Trophoblast cell (in vitro differentiated cells and primary cell): ENCODE measurements at regions not wholly inside any gene's neighbourhood (a gene's known extent, or its start where the extent isn't known, plus 50 kb on each side); places are given as distances from the start of the nearest gene placed in this dataset.

Experiments used
- DNase-seq, 2 donors: peaks; one replicate each; pipeline ENCODE4 v3.0.0-alpha.2; 2016
- H2AFZ ChIP-seq: 2 replicates; pipeline ENCODE4 v1.6.1; 2013; ENCODE audit warnings: low read length, moderate library complexity, mild to moderate bottlenecking; ENCODE audit not compliant: insufficient read depth, poor library complexity
- H2AK5ac ChIP-seq: 2 replicates; pipeline ENCODE4 v1.6.1; 2013; ENCODE audit warnings: mild to moderate bottlenecking, low read length
- H2BK120ac ChIP-seq: 2 replicates; pipeline ENCODE4 v1.6.1; 2013; ENCODE audit warnings: low read length, mild to moderate bottlenecking, moderate library complexity; ENCODE audit not compliant: insufficient read depth, poor library complexity
- H2BK12ac ChIP-seq: 2 replicates; pipeline ENCODE4 v1.6.1; 2013; ENCODE audit warnings: mild to moderate bottlenecking, low read length, moderate library complexity
- H2BK5ac ChIP-seq: 2 replicates; pipeline ENCODE4 v1.6.1; 2013; ENCODE audit warnings: low read length, low read depth, moderate library complexity, mild to moderate bottlenecking; ENCODE audit not compliant: poor library complexity
- H3K14ac ChIP-seq: 2 replicates; pipeline ENCODE4 v1.6.1; 2013; ENCODE audit warnings: mild to moderate bottlenecking, low read length
- H3K18ac ChIP-seq: 2 replicates; pipeline ENCODE4 v1.6.1; 2013; ENCODE audit warnings: mild to moderate bottlenecking, low read length
- H3K23ac ChIP-seq: 2 replicates; pipeline ENCODE4 v1.6.1; 2013; ENCODE audit warnings: low read length
- H3K27ac ChIP-seq: 2 replicates; pipeline ENCODE4 v1.5.1; 2013; ENCODE audit warnings: low read depth, mild to moderate bottlenecking, inconsistent platforms, low read length, moderate library complexity
- H3K27me3 ChIP-seq: 2 replicates; pipeline ENCODE4 v1.6.1; 2013; ENCODE audit warnings: inconsistent platforms, mild to moderate bottlenecking, low read length, moderate library complexity; ENCODE audit not compliant: insufficient read depth
- H3K36me3 ChIP-seq, 2 experiments: 1 replicate in 1 of 2; 2 replicates in 1 of 2; pipeline ENCODE4 v1.6.1; 2013; ENCODE audit warnings: low read length in 2 of 2, mild to moderate bottlenecking in 2 of 2, moderate library complexity in 1 of 2; ENCODE audit not compliant: insufficient read depth in 2 of 2, control insufficient read depth in 1 of 2
- H3K4ac ChIP-seq: 2 replicates; pipeline ENCODE4 v1.6.1; 2013; ENCODE audit warnings: low read depth, mild to moderate bottlenecking, low read length, moderate library complexity
- H3K4me1 ChIP-seq, 2 experiments: 1 replicate in 1 of 2; 2 replicates in 1 of 2; pipeline ENCODE4 v1.6.1; 2013; ENCODE audit warnings: low read length in 2 of 2, mild to moderate bottlenecking in 2 of 2, moderate library complexity in 1 of 2; ENCODE audit not compliant: insufficient read depth in 2 of 2, control insufficient read depth in 1 of 2
- H3K4me2 ChIP-seq: 2 replicates; pipeline ENCODE4 v1.6.1; 2013; ENCODE audit warnings: inconsistent platforms, mild to moderate bottlenecking, low read length, moderate library complexity
- H3K4me3 ChIP-seq: 2 replicates; pipeline ENCODE4 v1.5.1; 2013; ENCODE audit warnings: mild to moderate bottlenecking, low read depth, low read length, inconsistent platforms
- H3K79me1 ChIP-seq: one replicate; pipeline ENCODE4 v1.6.1; 2013; ENCODE audit warnings: low read length
- H3K79me2 ChIP-seq: 2 replicates; pipeline ENCODE4 v1.6.1; 2013; ENCODE audit warnings: low read length, mild to moderate bottlenecking; ENCODE audit not compliant: control insufficient read depth, insufficient read depth, poor library complexity
- H3K9ac ChIP-seq: 2 replicates; pipeline ENCODE4 v1.6.1; 2013; ENCODE audit warnings: mild to moderate bottlenecking, low read length
- H3K9me3 ChIP-seq: 2 replicates; pipeline ENCODE4 v1.6.1; 2013; ENCODE audit warnings: low read depth, mild to moderate bottlenecking, control low read depth, inconsistent platforms, low read length; ENCODE audit not compliant: insufficient read depth
- H4K12ac ChIP-seq: 2 replicates; pipeline ENCODE4 v1.6.1; 2013; ENCODE audit warnings: low read depth, mild to moderate bottlenecking, low read length, moderate library complexity
- H4K8ac ChIP-seq: 2 replicates; pipeline ENCODE4 v1.6.1; 2013; ENCODE audit warnings: low read depth, mild to moderate bottlenecking, low read length, moderate library complexity
- H4K91ac ChIP-seq: one replicate; pipeline ENCODE4 v1.6.1; 2013; ENCODE audit warnings: low read depth, mild to moderate bottlenecking, low read length, moderate library complexity
- WGBS: extraction: QIAGEN DNeasy Blood & Tissue Kit; methylation state at CpG from one replicate; pipeline ENCODE4 v1.1.7; 2013; ENCODE audit warnings: missing lambda C conversion rate; ENCODE audit not compliant: insufficient read length, insufficient coverage; ENCODE audit errors: extremely low coverage; 5-methylcytosine and 5-hydroxymethylcytosine counted together

DNA sequence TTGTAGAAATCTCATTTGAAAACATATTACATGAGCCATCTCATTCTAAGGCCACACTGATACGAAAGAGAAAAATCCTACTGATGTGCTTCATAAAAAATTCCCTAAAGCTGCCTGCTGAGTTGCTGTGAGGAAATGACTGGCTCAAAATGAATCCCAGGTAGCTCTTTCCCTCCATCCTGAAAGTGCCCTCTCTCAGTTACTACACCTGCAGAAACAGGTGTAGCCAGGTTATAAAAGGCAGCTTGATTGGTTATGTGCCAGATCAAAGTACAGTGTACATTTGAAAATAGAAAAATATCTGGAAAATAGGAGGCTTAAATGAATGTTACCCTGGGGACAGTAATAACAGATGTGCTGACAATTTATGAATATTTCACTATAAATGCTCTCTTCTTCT lies 833.4 kb upstream of the ADGRL4 start:
- no peak overlapping the region for H3K4ac ChIP-seq
- H3K27me3 ChIP-seq: no peaks in the 10 kb centered on the region
- H4K8ac ChIP-seq: no peak overlapping the region
- no peak overlapping the region for H2BK12ac ChIP-seq
- no peak overlapping the region for H3K27ac ChIP-seq
- H3K9ac ChIP-seq: no peak overlapping the region
- no peak overlapping the region for H3K18ac ChIP-seq
- H3K4me3 ChIP-seq: no peak overlapping the region
- H4K91ac ChIP-seq: no peak overlapping the region
- DNase-seq: no peak
- no peaks in the 10 kb centered on the region for H3K79me1 ChIP-seq
- no peak overlapping the region for H3K14ac ChIP-seq
- no peak overlapping the region for H2BK5ac ChIP-seq
- H3K4me1 ChIP-seq: no peaks in the 10 kb centered on the region
- no peak overlapping the region for H2AFZ ChIP-seq
- no CpG with 5 or more reads among the region's 1 CpG for WGBS
- H3K9me3 ChIP-seq: no peaks in the 10 kb centered on the region
- H2BK120ac ChIP-seq: no peak overlapping the region
- H4K12ac ChIP-seq: no peak overlapping the region
- no peaks in the 10 kb centered on the region for H3K79me2 ChIP-seq
- H3K23ac ChIP-seq: no peak overlapping the region
- no peaks in the 10 kb centered on the region for H3K36me3 ChIP-seq
- no peak overlapping the region for H3K4me2 ChIP-seq
- no peak overlapping the region for H2AK5ac ChIP-seq

- no peaks in the 10 kb centered on the region for H3K27me3 ChIP-seq
- H2AFZ ChIP-seq: no peak overlapping the region
- H3K36me3 ChIP-seq: no peaks in the 10 kb centered on the region
- H4K8ac ChIP-seq: no peak overlapping the region
- no peaks in the 10 kb centered on the region for H3K79me2 ChIP-seq
- H3K4me3 ChIP-seq: no peak overlapping the region
- no peak overlapping the region for H2BK120ac ChIP-seq
- H3K9ac ChIP-seq: no peak overlapping the region
- no peaks in the 10 kb centered on the region for H3K79me1 ChIP-seq
- no peaks in the 10 kb centered on the region for H3K9me3 ChIP-seq
- no CpG with 5 or more reads among the region's 2 CpGs for WGBS
- no peaks in the 10 kb centered on the region for H3K4me1 ChIP-seq
- no peak overlapping the region for H4K12ac ChIP-seq
- H3K4ac ChIP-seq: no peak overlapping the region
- H3K27ac ChIP-seq: no peak overlapping the region
- H3K14ac ChIP-seq: no peak overlapping the region
- H2AK5ac ChIP-seq: no peak overlapping the region
- no peak for DNase-seq
- H4K91ac ChIP-seq: no peak overlapping the region
- no peak overlapping the region for H2BK12ac ChIP-seq
- no peak overlapping the region for H3K23ac ChIP-seq
- no peak overlapping the region for H3K18ac ChIP-seq
- no peak overlapping the region for H3K4me2 ChIP-seq
- H2BK5ac ChIP-seq: no peak overlapping the region
These were observed 820.9 kb upstream of the ADGRL4 start for GRCh38 chr1:79827446-79827845.

GRCh38 chr1:79825551-79825950 lies 819.0 kb upstream of the ADGRL4 start:
- WGBS: no CpG with 5 or more reads among the region's 3 CpGs

GRCh38 chr1:79822053-79822452 lies 815.5 kb upstream of the ADGRL4 start:
- no peaks in the 10 kb centered on the region for H3K79me1 ChIP-seq
- H3K27ac ChIP-seq: no peak overlapping the region
- H3K9ac ChIP-seq: no peak overlapping the region
- no peaks in the 10 kb centered on the region for H3K36me3 ChIP-seq
- no peak overlapping the region for H3K4me3 ChIP-seq
- no peak overlapping the region for H3K14ac ChIP-seq
- H3K79me2 ChIP-seq: no peaks in the 10 kb centered on the region
- H3K18ac ChIP-seq: no peak overlapping the region
- WGBS: no CpG with 5 or more reads among the region's 11 CpGs
- no peak overlapping the region for H4K91ac ChIP-seq
- no peaks in the 10 kb centered on the region for H3K9me3 ChIP-seq
- no peaks in the 10 kb centered on the region for H3K4me1 ChIP-seq
- H4K12ac ChIP-seq: no peak overlapping the region
- H2AK5ac ChIP-seq: no peak overlapping the region
- no peak overlapping the region for H2AFZ ChIP-seq
- DNase-seq: no peak
- no peaks in the 10 kb centered on the region for H3K27me3 ChIP-seq
- no peak overlapping the region for H2BK12ac ChIP-seq
- H2BK5ac ChIP-seq: no peak overlapping the region
- H3K23ac ChIP-seq: no peak overlapping the region
- H2BK120ac ChIP-seq: no peak overlapping the region
- no peak overlapping the region for H3K4ac ChIP-seq
- H4K8ac ChIP-seq: no peak overlapping the region
- no peak overlapping the region for H3K4me2 ChIP-seq

More at GRCh38 chr1:79825551-79825950, 819.0 kb upstream of the ADGRL4 start:
- no peak overlapping the region for H3K18ac ChIP-seq
- no peak overlapping the region for H3K14ac ChIP-seq
- DNase-seq: no peak
- no peaks in the 10 kb centered on the region for H3K9me3 ChIP-seq
- no peak overlapping the region for H2BK120ac ChIP-seq
- no peaks in the 10 kb centered on the region for H3K79me1 ChIP-seq
- H2AFZ ChIP-seq: no peak overlapping the region
- H3K9ac ChIP-seq: no peak overlapping the region
- no peak overlapping the region for H2AK5ac ChIP-seq
- no peaks in the 10 kb centered on the region for H3K27me3 ChIP-seq
- H4K91ac ChIP-seq: no peak overlapping the region
- H3K23ac ChIP-seq: no peak overlapping the region
- no peak overlapping the region for H2BK12ac ChIP-seq
- no peaks in the 10 kb centered on the region for H3K36me3 ChIP-seq
- no peak overlapping the region for H3K4ac ChIP-seq
- no peak overlapping the region for H3K27ac ChIP-seq
- H3K4me2 ChIP-seq: no peak overlapping the region
- H3K79me2 ChIP-seq: no peaks in the 10 kb centered on the region
- no peak overlapping the region for H4K12ac ChIP-seq
- H4K8ac ChIP-seq: no peak overlapping the region
- H2BK5ac ChIP-seq: no peak overlapping the region
- no peak overlapping the region for H3K4me3 ChIP-seq
- no peaks in the 10 kb centered on the region for H3K4me1 ChIP-seq
